Hypothalamus (tissue), 51 donors: ENCODE measurements at regions not wholly inside any gene's neighbourhood (a gene's known extent, or its start where the extent isn't known, plus 50 kb on each side); places are given as distances from the start of the nearest gene placed in this dataset.

Source experiments
- DNase-seq, 51 donors: peaks; one replicate each; lab custom pipeline; 2025; lab: John Stamatoyannopoulos, UW

- no peak for DNase-seq
Observed at GRCh38 chr1:84090447-84091245, 53.4 kb upstream of the PRKACB start.

GRCh38 chr1:84089867-84090266, 54.2 kb upstream of the PRKACB start:
- no peak for DNase-seq

GRCh38 chr1:84089465-84089864, 54.6 kb upstream of the PRKACB start:
- DNase-seq: no peak

- no peak for DNase-seq
Observed at GRCh38 chr1:84086616-84087015, 57.5 kb upstream of the PRKACB start.

- DNase-seq: no peak
Observed at GRCh38 chr1:84086189-84086588, 57.9 kb upstream of the PRKACB start.

- DNase-seq: no peak
Observed at GRCh38 chr1:84083307-84083706, 60.8 kb upstream of the PRKACB start.

- DNase-seq: no peak
Observed at GRCh38 chr1:84078842-84079202, 65.2 kb upstream of the PRKACB start.

GRCh38 chr1:84078108-84078841, 65.8 kb upstream of the PRKACB start:
- DNase-seq: peak in 33 of 51 donors; percentile 31 to 88 (median 58)

GRCh38 chr1:84077476-84078107, 66.5 kb upstream of the PRKACB start:
- DNase-seq: peak; percentile 34 to 91 (median 78)

GRCh38 chr1:84073266-84073665, 70.8 kb upstream of the PRKACB start:
- no peak for DNase-seq

GRCh38 chr1:84069236-84069845, 70.4 kb upstream of the TTLL7 start:
- no peak for DNase-seq

- no peak for DNase-seq
Observed at GRCh38 chr1:84062496-84062895, 63.6 kb upstream of the TTLL7 start.

- no peak for DNase-seq
Observed at GRCh38 chr1:84061336-84061735, 62.4 kb upstream of the TTLL7 start.

GRCh38 chr1:84060781-84061180, 61.8 kb upstream of the TTLL7 start:
- DNase-seq: no peak

GRCh38 chr1:84048820-84049219, 49.9 kb upstream of the TTLL7 start:
- no peak for DNase-seq
